ENCODE measurements at regions not wholly inside any gene's neighbourhood (a gene's known extent, or its start where the extent isn't known, plus 50 kb on each side); places are given as distances from the start of the nearest gene placed in this dataset.

DNA sequence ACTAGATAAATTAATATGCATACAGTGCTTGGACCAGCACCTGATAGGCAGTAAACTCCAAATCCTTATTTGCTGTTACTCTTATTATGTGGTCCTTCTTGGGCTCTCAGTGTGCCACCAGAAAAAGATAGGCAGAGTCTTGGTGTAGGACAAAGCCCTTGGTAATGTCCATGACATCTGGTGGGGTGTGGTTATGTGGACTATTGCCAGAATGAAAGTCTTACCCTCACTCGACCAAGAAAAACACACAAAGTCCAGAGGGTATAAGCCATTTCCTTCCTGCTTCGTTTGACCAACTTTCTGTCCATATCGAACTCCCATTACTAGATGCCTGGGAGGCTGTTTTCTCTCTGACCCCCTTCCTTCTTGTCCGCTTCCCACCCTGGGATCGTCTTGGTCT lies 140.9 kb downstream of the UTP18 start:
- Histone ChIP-seq H3K4me2 (ENCODE audit: low read length) (no peak overlapping the region), H3K4me3 (ENCODE audit: low read length) (no peak overlapping the region), H3K36me3 (ENCODE audit: low read depth, low read length) (no peaks in the 10 kb centered on the region), H3K27ac (ENCODE audit: low read length) (no peak overlapping the region), H3K27me3 (ENCODE audit: low read length) (peaks cover 23% of the 10 kb centered on the region), H3K9me2 (replicated peaks; ENCODE audit: low read length) (no peaks in the 10 kb centered on the region), H3F3A (ENCODE audit: low read length, unreplicated experiment) (no peaks in the 10 kb centered on the region), H2AFZ (ENCODE audit: low read length) (no peak overlapping the region), H3K9me3 (ENCODE audit: low read length) (no peaks in the 10 kb centered on the region), H4K20me1 (ENCODE audit: low read length) (no peaks in the 10 kb centered on the region), H3K9ac (ENCODE audit: low read length) (no peak overlapping the region), H3K79me2 (ENCODE audit: low read length) (no peaks in the 10 kb centered on the region), H3K4me1 (ENCODE audit: insufficient read depth, low read length) (peaks cover 8% of the 10 kb centered on the region; the same call in 1 of the 2 replicates)
- DNase-seq (no peak), ATAC-seq (no peak)
- POLR2A ChIA-PET (ENCODE audit: unreplicated experiment) = no interaction called here
- CTCF ChIA-PET = no interaction called here
- BruUV-seq (replicated peaks) = no TSS peak
- intact Hi-C loops (cut with micrococcal nuclease) = no loop called here
- TF ChIP-seq, protein P1, sequence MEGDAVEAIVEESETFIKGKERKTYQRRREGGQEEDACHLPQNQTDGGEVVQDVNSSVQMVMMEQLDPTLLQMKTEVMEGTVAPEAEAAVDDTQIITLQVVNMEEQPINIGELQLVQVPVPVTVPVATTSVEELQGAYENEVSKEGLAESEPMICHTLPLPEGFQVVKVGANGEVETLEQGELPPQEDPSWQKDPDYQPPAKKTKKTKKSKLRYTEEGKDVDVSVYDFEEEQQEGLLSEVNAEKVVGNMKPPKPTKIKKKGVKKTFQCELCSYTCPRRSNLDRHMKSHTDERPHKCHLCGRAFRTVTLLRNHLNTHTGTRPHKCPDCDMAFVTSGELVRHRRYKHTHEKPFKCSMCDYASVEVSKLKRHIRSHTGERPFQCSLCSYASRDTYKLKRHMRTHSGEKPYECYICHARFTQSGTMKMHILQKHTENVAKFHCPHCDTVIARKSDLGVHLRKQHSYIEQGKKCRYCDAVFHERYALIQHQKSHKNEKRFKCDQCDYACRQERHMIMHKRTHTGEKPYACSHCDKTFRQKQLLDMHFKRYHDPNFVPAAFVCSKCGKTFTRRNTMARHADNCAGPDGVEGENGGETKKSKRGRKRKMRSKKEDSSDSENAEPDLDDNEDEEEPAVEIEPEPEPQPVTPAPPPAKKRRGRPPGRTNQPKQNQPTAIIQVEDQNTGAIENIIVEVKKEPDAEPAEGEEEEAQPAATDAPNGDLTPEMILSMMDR (conservative IDR thresholded peaks at IDR 0.05; ENCODE audit: low read depth, low read length) = no peak
- no peak for TF ChIP-seq EZH2phosphoT487 (IDR thresholded peaks at IDR 0.05; ENCODE audit: borderline replicate concordance, low read length)

DNA sequence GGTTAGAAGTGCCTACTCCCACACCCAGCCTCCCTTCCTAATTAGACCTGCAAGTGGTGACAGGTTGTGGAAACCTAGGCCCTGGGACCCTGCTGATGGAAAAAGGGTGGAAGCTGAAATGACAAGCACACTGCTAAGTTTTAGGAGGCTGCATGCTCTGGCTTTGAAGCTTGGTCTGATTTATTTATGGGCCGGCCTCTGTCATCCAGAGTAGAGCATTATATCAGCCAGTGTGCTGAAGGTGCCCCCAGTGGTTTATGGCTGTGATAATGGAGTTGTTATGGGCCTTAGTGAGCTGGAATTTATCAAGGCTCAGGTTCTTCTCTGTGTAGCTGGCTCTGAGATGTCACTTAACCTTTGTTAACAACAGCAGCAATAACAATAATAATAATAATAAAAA lies 142.6 kb downstream of the UTP18 start:
- DNase-seq (no peak), ATAC-seq (no peak)
- Histone ChIP-seq H3K27ac (ENCODE audit: low read length) (no peak overlapping the region), H3K4me3 (ENCODE audit: low read length) (no peak overlapping the region), H3K9me2 (replicated peaks; ENCODE audit: low read length) (no peaks in the 10 kb centered on the region), H3F3A (ENCODE audit: low read length, unreplicated experiment) (no peaks in the 10 kb centered on the region), H3K27me3 (ENCODE audit: low read length) (peaks cover 28% of the 10 kb centered on the region), H3K9me3 (ENCODE audit: low read length) (no peaks in the 10 kb centered on the region), H3K4me1 (ENCODE audit: insufficient read depth, low read length) (peaks cover 3% of the 10 kb centered on the region; the same call in 1 of the 2 replicates), H3K9ac (ENCODE audit: low read length) (no peak overlapping the region), H3K36me3 (ENCODE audit: low read depth, low read length) (no peaks in the 10 kb centered on the region), H4K20me1 (ENCODE audit: low read length) (no peaks in the 10 kb centered on the region), H3K79me2 (ENCODE audit: low read length) (no peaks in the 10 kb centered on the region), H2AFZ (ENCODE audit: low read length) (no peak overlapping the region), H3K4me2 (ENCODE audit: low read length) (no peak overlapping the region)
- ChIA-PET POLR2A (ENCODE audit: unreplicated experiment) (no interaction called here), CTCF (no interaction called here)
- BruUV-seq (replicated peaks) = no TSS peak
- intact Hi-C loops (cut with micrococcal nuclease) = no loop called here
- TF ChIP-seq EZH2 (IDR thresholded peaks at IDR 0.05; ENCODE audit: low read length, unreplicated experiment) (no peak), EZH2phosphoT487 (IDR thresholded peaks at IDR 0.05; ENCODE audit: borderline replicate concordance, low read length) (no peak)
- TF ChIP-seq, protein P1 (conservative IDR thresholded peaks at IDR 0.05; ENCODE audit: low read depth, low read length) = no peak

DNA sequence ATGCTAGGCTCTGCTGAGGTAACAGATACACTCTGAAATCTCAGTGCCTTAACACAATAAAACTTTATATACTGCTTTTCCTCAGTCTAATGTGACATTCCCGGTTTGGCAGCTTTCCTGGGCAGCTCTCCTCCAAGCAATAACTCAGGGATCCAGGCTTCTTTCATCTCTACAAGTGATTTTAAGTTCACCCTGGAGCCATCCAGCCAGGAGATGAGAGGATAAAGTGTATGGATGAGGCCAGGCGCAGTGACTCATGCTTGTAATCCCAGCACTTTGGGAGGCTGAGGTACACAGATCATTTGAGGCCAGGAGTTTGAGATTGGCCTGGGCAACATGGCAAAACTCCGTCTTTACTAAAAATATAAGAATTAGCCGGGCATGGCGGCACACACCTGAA lies 147.2 kb downstream of the UTP18 start:
- Histone ChIP-seq H3K4me2 (ENCODE audit: low read length) (no peak overlapping the region), H3K79me2 (ENCODE audit: low read length) (no peaks in the 10 kb centered on the region), H3K4me1 (ENCODE audit: insufficient read depth, low read length) (no peaks in the 10 kb centered on the region), H3K27ac (ENCODE audit: low read length) (no peak overlapping the region), H3K27me3 (ENCODE audit: low read length) (peaks cover 46% of the 10 kb centered on the region), H3K9ac (ENCODE audit: low read length) (no peak overlapping the region), H3K36me3 (ENCODE audit: low read depth, low read length) (no peaks in the 10 kb centered on the region), H2AFZ (ENCODE audit: low read length) (no peak overlapping the region), H3K9me2 (replicated peaks; ENCODE audit: low read length) (no peaks in the 10 kb centered on the region), H3K4me3 (ENCODE audit: low read length) (no peak overlapping the region), H3K9me3 (ENCODE audit: low read length) (no peaks in the 10 kb centered on the region), H3F3A (ENCODE audit: low read length, unreplicated experiment) (no peaks in the 10 kb centered on the region), H4K20me1 (ENCODE audit: low read length) (no peaks in the 10 kb centered on the region)
- no peak for TF ChIP-seq EZH2 (IDR thresholded peaks at IDR 0.05; ENCODE audit: low read length, unreplicated experiment)
- TF ChIP-seq, protein P1 (conservative IDR thresholded peaks at IDR 0.05; ENCODE audit: low read depth, low read length) = no peak
- no peak for TF ChIP-seq EZH2phosphoT487 (IDR thresholded peaks at IDR 0.05; ENCODE audit: borderline replicate concordance, low read length)
- DNase-seq (no peak), ATAC-seq (no peak)
- intact Hi-C loops (cut with micrococcal nuclease) = no loop called here
- no TSS peak for BruUV-seq (replicated peaks)
- POLR2A ChIA-PET (ENCODE audit: unreplicated experiment) = no interaction called here
- CTCF ChIA-PET = no interaction called here
